ENCODE measurements at regions not wholly inside any gene's neighbourhood (a gene's known extent, or its start where the extent isn't known, plus 50 kb on each side); places are given as distances from the start of the nearest gene placed in this dataset.

- TF ChIP-seq POU6F1 (CRISPR knock-in tag; IDR thresholded peaks at IDR 0.05; ENCODE audit: borderline replicate concordance, low read depth) (no peak), ESRRG (CRISPR knock-in tag; IDR thresholded peaks at IDR 0.05) (no peak)
These were observed 173.1 kb upstream of the AGR3 start (continued) for GRCh38 chr7:17054836-17055235.

- no peak for ATAC-seq
- TF ChIP-seq ESRRG (CRISPR knock-in tag; IDR thresholded peaks at IDR 0.05) (no peak), ZNF70 (CRISPR knock-in tag; IDR thresholded peaks at IDR 0.05) (no peak), TSHZ2 (CRISPR knock-in tag; IDR thresholded peaks at IDR 0.05) (no peak), CREB5 (CRISPR knock-in tag; IDR thresholded peaks at IDR 0.05; ENCODE audit: low read depth) (no peak), ZC3H10 (CRISPR knock-in tag; IDR thresholded peaks at IDR 0.05) (no peak), OSR1 (CRISPR knock-in tag; IDR thresholded peaks at IDR 0.05) (no peak), PATZ1 (CRISPR knock-in tag; IDR thresholded peaks at IDR 0.05; ENCODE audit: borderline replicate concordance) (no peak), ARNTL (CRISPR knock-in tag; IDR thresholded peaks at IDR 0.05; ENCODE audit: borderline replicate concordance, low read depth) (no peak), ZNF8 (CRISPR knock-in tag; IDR thresholded peaks at IDR 0.05) (no peak), ZNF565 (CRISPR knock-in tag; conservative IDR thresholded peaks at IDR 0.05; ENCODE audit: low read depth) (no peak), TOX (CRISPR knock-in tag; IDR thresholded peaks at IDR 0.05; ENCODE audit: borderline replicate concordance) (no peak), RARB (CRISPR knock-in tag; IDR thresholded peaks at IDR 0.05) (no peak), TCF4 (CRISPR knock-in tag; IDR thresholded peaks at IDR 0.05; ENCODE audit: borderline replicate concordance) (no peak), GLIS3 (CRISPR knock-in tag; IDR thresholded peaks at IDR 0.05) (no peak), POU6F1 (CRISPR knock-in tag; IDR thresholded peaks at IDR 0.05; ENCODE audit: borderline replicate concordance, low read depth) (no peak), ZFP3 (CRISPR knock-in tag; IDR thresholded peaks at IDR 0.05) (no peak), ZFP30 (CRISPR knock-in tag; IDR thresholded peaks at IDR 0.05) (no peak), SNAI2 (CRISPR knock-in tag; IDR thresholded peaks at IDR 0.05) (no peak)
These were observed 173.8 kb upstream of the AGR3 start for GRCh38 chr7:17055596-17055995.

- ATAC-seq: peak; percentile 44; the same call in 1 of the 3 replicates
- TF ChIP-seq CSDC2 (CRISPR knock-in tag; IDR thresholded peaks at IDR 0.05) (no peak), ISL1 (CRISPR knock-in tag; IDR thresholded peaks at IDR 0.05) (no peak)
These were observed 174.8 kb upstream of the AGR3 start for GRCh38 chr7:17056491-17057142.

GRCh38 chr7:17057143-17057509 is 175.3 kb upstream of the AGR3 start:
- ATAC-seq: no peak
- TF ChIP-seq RARB (CRISPR knock-in tag; IDR thresholded peaks at IDR 0.05): no peak
- TF ChIP-seq CSRNP3 (CRISPR knock-in tag; IDR thresholded peaks at IDR 0.05): no peak
- no peak for TF ChIP-seq GLIS3 (CRISPR knock-in tag; IDR thresholded peaks at IDR 0.05)
- TF ChIP-seq SNAI2 (CRISPR knock-in tag; IDR thresholded peaks at IDR 0.05): no peak
- TF ChIP-seq BACH2 (CRISPR knock-in tag; IDR thresholded peaks at IDR 0.05; ENCODE audit: borderline replicate concordance): no peak
- no peak for TF ChIP-seq TCF4 (CRISPR knock-in tag; IDR thresholded peaks at IDR 0.05; ENCODE audit: borderline replicate concordance)
- no peak for TF ChIP-seq ISL1 (CRISPR knock-in tag; IDR thresholded peaks at IDR 0.05)
- no peak for TF ChIP-seq TOX (CRISPR knock-in tag; IDR thresholded peaks at IDR 0.05; ENCODE audit: borderline replicate concordance)
- TF ChIP-seq OSR1 (CRISPR knock-in tag; IDR thresholded peaks at IDR 0.05): no peak
- no peak for TF ChIP-seq PPARA (CRISPR knock-in tag; IDR thresholded peaks at IDR 0.05; ENCODE audit: borderline replicate concordance)

Data from SK-N-SH treated with all-trans-retinoic acid at 6 μM for 48 hours (cell line).